ENCODE measurements at regions not wholly inside any gene's neighbourhood (a gene's known extent, or its start where the extent isn't known, plus 50 kb on each side); places are given as distances from the start of the nearest gene placed in this dataset.

DNA sequence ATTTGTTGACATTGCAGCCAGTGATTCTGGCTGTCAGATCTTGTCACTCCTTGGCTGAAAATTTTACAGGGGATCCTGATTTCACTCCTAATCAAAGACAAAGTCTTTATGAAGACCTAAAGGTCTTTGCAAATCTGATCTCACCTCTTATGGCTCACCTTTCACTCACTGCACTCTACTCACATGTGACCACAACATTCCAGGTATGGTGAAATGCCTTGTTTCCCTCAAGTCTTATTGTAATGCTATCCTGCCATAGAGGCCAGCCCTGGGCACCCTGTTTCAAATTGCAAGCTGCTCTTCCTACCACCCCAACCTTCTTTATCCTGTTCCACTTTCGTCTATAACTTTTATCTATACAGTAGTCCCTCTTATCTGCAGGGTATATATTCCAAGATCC, 200.1 kb downstream of the NDFIP2 start:
- no peak for DNase-seq

DNA sequence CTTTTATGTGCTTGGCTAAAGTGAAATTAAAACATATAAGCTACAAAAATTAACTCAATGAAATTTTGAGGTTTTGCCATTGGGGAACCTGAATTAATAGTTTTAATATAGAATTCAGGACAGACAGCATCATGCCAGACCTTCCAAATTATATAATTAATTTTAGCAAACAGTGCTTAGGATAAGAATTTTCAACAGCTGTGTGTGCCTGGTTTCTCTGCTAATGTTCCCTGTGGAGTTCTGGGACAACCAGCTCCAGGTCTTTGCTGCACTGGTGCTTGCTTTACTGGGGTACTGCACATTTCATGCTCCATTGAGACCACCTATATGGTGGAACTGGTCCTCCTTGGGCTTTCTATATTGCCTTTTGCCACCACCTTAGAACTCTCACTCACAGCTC, 199.5 kb downstream of the NDFIP2 start:
- no peak for DNase-seq

DNA sequence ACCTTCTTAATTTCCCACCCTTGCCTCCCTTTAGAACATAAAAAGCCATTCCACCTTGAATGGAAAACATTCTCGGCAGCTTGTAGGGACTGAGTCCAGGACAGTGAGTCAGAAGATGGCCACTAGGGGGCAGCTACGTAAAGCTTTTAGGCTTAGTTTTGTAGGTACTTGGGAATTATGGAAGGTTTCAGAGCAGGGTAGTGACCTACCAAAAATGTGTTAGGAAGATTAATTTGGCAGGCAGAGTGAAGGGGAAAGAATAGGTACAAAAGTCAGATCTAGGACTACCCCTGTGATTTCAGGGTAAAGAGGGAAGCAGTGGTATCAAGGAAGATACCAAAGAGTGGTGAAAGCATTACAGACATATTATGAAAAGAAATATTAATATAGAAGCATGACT, 198.4 kb downstream of the NDFIP2 start:
- DNase-seq = no peak

DNA sequence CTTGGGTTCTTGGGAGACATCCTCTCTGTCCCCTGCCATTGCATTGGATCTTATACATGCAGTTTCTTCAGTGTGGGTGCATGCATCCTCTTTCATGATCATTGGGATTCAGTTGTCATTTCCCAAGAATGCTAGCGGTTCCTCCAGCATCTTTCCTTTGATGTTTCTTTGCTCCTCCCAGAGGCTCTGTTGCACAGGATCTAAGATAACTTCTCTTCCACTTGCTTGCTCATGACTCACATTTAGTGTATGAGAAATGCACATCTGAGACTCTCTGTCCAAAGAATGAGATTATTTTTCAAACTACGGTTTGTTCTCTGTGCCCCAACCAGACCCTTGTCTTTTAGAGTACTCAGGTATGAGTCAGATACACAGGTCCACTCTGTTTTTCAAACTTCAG, 197.1 kb downstream of the NDFIP2 start:
- DNase-seq = no peak

DNA sequence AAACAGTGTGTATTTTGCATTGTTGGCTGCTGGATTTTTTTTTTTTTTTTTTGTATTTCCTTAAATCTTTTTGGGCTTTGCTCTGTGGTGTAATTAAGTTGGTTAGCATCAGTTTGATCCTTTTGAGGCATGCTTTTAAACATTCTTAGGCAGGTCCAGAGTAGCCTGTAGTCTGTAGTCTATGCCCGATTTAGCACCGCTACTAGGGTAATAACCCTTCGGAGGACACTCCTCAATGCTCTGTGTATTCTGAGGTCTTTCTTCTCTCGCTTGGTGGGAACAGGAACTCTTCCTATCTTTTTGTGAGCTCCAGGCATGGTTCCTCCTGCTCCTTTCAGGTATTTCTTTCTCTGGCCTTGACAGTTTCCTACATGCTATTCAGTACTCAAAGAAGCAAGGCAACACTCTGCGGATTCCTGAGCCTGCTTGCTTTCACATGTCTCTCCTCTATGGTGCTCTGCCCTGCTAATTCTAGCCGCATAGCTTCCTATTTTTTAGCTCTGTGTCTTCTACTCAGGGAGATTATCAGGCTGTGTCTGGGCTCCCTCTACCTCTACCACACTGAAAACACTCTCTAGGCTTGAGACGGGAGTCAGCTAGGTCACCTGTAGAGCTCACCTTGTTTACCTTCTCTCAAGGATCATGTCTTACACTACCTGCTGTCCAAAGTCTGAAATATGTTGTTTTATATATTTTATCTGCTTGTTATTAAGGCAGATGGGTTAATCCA, 195.1 kb downstream of the NDFIP2 start:
- no peak for DNase-seq

DNA sequence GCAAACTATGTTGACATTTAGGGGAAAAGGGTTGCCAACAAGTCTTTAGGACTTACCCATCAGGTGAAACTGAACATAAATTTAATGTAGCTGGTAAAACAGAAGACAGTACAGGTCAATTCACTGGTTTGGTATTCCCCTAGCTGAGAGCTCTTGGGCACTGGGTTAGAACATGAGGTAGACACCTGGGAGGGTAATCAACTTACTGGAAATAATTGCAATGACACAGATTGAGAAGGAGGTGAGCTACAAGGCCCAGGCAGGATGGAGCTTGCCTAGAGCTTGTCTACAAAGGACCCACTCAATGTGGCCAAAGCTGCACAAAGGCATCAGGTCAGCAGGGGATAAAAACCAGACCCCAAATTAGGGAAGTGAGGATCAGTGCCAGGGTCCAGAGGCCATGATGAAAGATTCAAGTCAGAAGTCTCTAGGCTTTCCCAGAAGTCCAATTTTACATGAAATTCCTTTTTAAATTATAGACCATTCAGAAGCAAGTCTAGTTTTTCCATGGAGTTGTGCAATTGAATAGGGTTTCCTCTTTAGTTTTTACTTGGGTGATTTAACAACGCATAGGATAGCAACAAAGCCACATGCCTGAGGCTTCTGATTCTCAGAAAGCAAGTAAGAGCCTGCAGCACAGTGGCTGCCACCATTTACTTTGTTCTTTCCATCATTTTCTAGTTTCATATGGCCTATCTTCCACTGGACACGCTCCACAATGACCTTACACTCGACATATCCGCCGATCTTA, 194.0 kb downstream of the NDFIP2 start:
- no peak for DNase-seq

DNA sequence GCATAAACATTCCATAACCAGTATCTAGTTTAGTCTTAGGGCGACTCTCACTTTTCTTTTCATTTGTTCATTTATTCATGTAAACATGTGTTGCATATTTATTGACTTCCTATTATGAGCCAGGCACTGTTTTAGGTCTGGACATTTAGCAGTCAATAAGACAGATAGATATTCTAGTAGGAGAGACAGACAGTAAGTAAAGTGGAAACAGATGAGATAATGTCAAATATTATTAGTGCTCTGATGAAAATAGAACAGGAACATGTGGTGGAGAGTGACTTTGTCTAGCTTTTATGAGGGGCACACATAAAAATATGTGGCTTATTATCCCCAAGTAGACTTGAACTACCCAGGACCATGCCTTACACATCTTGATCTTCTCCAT, 193.0 kb downstream of the NDFIP2 start:
- DNase-seq = no peak

DNA sequence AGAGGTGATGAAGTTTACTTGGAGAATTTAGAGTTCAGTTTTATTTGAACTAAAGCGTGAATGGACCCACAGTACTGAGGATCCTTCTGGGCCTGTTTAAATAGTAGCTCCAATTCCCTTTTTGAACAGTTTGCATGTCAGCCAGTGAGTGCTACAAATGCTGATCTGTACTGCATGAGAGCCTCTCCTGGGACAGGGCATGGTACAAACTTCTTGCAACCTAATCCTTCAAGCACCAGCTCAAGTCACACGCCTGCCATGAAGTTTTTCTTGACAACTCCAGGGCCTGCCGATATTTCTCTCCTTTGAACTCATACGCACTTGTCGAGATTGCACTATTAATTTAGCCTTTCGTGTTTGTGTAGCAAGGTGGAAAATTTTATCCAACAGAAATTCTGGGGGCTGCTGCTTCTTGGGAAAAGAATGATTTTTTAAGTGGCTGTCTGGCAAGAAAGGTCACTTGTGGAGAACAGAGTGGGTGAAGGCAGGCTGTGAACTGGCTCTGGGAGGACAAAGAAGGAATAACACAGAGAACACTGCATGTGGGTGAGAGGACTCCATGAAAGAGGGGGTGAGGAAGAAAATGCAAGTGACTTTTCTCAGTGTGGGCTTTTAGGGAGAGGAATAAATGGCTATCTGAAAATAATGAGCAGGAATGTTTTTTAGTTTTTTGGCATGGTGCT, 192.5 kb downstream of the NDFIP2 start:
- no peak for DNase-seq

DNA sequence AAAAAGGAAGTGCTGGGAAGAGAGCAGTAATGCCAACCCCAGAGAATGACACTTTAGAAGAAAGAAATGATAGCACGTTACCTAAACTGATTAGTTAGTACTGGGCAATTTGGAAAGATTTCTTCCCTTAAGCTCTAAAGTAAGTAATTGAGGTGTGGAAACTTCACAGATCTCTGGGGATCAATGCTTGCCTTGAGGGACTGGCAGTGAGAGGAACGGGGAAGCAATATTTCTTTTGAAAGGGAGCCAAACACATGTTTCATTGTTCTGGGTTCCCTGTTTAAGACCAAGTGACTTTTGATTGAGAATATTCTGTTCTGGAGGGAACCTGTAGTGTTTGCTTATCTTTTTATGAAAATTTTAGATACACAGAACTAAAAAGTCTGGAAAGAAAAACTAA, 190.5 kb downstream of the NDFIP2 start:
- no peak for DNase-seq

DNA sequence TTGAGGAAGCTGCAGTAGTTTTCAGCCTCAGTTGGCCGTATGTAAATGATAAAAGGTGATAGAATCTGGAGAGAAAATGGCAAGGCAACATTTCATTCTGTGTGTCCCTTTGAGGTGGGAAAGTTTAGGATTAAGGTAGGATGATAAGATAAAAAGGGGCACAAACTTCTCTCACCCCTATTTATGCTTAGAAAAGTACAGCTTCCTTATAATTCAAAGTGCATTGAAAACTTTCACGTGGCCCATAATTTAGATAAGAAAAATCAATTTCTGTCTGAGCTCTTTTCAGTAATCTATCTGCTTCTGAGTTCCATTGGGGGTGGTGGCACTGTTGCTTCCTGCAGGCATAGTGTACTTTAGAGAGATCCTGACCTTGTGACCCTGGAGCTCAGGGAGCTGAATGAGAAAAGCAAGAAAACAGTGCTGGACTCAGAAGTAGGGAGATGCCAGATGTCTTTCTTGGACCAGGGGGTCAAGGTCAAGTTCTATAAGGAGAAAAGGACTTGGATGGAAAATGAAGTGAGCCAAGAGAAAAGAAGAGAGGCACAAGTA, 187.3 kb downstream of the NDFIP2 start:
- no peak for DNase-seq

DNA sequence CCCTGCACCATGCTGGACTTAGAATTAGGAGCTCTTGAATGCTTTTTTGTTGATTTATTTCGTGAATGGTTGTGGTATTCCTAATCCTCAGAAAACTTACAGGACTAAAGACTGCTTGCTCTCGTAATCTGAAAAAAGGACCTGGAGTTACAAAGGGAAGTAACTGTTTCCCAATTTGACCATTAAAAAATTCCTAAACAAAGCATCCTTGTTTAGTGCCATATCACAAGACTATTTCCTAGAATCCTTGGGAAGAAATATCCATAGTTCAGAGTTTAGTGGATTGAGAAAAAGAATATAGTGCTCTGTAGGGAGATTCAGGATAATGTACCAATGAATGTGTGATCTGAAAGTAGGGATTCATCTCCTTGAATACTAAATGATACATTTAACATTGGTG, 186.8 kb downstream of the NDFIP2 start:
- no peak for DNase-seq

DNA sequence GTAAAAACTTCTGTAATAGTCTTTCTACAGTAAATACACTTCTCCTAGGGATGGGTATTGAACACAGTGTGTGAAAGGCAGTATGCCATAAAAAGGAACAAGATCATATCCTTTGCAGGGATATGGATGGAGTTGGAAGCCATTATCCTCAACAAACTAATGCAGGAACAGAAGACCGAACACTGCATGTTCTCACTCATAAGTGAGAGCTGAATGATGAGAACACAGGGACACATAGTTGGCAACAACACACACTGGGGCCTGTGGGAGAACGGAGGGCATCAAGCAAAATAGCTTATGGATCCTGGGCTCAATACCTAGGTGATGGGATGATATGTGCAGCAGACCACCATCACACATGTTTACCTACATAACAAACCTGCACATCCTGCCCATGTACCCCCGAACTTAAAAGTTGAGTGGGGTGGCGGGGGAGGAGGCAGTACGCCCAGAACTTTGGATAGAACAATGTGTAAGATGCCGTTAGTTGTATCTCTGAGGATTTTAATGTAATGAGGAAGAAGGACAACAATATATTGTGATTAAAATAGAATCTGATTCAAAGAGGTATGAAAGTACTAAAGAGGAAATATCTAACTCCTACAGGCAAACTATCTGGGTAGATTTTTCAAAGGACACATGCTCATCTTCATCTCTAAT, 183.2 kb downstream of the NDFIP2 start:
- no peak for DNase-seq

DNA sequence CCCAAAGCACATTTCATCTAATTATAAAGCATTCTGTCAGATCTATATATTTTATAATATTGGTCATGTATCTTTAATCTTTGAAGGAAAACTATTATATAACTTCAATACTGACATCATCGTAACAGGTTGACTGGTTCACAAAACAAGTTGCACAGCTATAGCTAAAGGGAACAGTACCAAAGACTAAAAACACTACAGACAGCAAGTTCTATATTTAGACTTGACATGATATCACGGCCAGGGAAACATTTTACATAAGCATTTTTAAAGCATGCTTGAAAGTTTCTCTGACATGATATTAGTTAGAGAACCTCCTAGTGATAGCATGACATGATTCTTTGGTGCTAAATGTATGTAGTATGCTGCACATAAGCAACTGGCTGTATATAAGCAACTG, 182.5 kb downstream of the NDFIP2 start:
- DNase-seq = no peak

DNA sequence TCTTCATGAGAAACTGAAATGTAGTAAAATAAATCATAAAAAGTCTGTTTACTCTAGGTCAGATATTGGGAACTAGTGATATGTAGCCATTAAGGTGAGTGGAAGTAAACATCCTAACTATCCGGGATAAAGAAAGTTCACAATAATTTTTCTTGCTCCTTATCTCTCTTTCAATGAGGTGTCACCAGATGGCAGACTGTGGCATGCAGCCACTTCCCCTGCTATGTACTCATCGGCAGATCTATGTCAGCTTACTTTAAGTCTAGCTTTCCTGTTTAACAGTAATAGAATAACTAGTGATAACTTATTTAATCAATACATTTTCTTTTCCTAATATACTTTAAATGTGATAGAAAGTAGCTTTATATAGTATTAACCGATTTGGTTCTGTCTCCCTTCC, 181.9 kb downstream of the NDFIP2 start:
- no peak for DNase-seq

DNA sequence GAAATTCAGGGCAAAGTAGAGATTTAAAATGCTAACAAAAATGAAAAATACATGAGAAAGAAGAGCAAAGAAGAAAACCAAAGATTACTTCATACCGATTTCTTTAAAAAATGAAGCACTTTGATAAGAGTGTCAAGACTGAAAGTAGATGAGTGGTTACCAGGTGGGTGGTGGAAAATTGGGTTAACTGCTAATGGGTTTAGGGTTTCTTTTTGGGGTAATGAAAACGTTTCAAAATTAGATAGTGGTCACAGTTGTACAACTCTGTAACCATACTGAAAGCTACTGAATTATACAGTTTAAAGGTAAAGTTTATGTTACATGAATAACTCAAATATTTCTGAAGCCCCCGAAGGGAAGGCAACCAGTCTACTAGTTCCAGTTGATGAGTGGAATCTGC, 179.4 kb downstream of the NDFIP2 start:
- no peak for DNase-seq

DNA sequence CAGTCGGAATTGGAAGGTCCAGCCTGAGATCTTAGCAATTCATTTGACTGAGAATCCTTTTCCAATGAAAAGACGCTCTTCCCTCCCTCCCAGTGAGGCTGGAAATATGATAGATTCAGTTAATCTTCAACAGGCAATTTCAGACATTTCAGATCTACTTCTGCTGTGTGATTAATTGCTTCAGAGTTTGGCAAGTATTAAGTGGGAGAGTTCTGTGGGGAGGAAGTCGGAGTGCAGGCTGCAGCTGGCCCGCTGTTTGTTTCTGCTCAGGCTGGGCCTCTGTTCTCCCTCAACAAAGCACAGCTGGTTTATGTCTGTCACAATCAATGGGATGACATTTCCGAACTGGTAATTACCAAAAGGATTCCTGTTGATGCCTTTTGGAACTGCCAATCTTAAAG, 178.2 kb downstream of the NDFIP2 start:
- DNase-seq = no peak

DNA sequence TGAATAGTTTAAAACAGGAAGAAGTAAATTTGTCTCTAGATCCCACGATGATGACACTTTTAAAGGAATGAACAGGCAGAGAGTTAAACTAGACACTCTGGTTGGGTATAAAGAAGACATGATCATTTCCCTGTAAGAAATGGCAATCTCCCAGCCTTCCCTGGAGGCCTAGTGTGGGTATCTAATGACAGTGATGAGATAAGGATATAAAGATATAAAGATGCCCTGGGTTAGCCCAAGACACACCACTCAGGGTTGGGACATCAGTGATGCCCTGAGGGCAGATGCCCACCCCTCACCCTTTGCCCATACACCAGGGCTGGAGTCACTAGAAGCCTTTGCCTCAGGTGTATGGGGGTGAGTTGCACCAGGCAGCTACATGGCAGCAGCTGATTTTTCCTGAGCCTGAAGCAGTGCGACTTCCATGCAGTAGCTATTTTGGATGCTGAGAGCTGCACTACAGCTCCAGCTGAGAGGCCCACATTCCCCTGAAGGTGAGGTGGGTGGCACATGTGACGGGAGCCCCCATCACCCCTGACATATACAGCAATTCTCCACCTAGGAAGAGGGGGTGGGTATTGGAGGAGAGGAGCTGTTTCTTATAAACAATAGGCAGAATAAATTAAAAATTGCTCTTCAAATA, 177.5 kb downstream of the NDFIP2 start:
- no peak for DNase-seq

DNA sequence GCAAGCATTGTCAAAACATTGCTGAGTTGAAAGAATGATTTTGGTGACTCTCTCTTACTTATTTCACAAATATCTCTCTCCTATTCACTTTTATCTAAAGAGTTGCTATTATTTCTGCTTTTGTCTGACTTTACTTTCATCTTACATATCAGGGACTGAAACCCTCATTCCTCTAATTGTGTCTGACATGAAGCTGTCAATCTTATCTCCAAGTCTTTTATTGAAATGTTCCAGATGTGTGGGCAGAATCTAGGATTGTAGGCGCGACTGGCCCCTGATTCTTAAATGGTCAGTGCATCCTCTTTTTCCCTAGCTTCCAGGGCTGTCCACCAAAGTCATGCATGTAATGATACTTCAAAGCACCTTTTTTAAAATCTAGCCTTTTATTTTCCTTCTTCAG, 174.6 kb downstream of the NDFIP2 start:
- DNase-seq = no peak

DNA sequence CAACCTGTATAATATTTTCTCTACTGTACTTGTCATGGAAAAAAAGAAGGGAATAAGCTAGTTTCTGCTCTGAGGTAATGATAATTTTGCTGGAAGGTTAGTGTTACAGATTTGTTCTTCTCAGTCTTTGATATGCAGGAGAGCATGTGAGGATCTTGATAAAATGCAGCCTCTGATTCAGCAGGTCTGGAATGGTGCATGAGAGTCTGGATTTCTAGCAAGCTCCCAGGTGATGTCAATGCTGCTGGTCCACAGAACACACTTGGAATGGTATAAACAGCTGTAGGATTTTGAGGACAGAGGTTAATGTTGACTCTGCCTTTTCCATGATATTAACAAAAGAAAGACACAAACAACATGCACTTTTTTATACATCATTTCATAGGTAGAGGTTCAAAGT, 173.6 kb downstream of the NDFIP2 start:
- DNase-seq = no peak

DNA sequence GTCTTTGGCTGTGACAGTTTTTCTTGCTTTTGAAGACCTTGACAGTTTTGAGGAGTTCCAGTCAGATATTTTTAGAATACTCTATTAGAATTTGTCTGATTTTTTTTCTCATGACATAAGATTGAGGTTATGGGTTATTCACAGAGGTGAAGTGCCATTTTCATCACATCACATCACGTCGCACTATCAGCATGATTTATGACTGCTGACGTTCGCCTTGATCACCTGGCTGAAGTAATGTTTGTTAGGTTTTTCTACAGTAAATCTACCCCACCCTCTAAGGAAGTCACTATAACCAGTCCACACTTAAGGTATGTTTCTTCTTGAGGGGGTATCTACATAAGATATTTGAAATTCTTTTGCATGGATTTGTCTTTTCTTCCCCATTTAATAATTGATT, 169.7 kb downstream of the NDFIP2 start:
- DNase-seq = no peak

DNA sequence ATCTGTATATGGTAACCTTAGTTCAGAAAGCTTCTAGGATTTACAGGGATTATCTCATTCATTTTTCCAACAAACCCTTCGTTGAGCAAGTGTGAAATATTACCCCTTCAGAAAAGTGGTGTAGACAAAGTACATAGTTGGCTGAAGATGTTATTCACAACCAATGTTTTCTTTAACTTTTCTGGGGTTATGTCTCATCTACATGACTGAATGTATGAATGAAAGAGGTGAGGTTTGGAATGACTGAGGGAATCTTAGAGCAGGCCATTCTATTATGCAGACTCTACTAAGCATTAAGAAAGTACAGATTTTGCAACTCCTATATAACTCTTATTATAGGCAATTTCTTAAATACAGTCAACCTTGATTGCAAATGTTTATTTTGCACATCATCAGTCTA, 167.2 kb downstream of the NDFIP2 start:
- no peak for DNase-seq

DNA sequence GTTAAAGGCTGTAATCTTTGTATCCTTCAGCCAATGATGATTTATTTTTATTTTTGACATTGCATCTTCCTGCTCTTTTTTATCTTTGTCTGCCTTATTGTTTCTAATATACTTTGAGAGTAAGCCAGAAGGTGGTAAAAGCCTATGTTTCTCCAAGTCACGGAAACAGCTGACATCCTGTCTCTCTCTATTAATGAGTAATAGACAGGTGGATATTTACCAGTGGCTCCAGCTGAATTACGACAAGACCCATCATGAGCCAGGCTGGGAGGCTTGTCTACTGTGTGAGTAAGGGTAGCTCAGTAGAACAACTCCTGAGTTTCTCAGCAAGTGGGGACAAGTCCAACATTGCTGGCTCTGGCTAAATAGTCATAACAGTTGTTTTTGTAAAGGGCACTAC, 166.6 kb downstream of the NDFIP2 start:
- peak; percentile 5 for DNase-seq

DNA sequence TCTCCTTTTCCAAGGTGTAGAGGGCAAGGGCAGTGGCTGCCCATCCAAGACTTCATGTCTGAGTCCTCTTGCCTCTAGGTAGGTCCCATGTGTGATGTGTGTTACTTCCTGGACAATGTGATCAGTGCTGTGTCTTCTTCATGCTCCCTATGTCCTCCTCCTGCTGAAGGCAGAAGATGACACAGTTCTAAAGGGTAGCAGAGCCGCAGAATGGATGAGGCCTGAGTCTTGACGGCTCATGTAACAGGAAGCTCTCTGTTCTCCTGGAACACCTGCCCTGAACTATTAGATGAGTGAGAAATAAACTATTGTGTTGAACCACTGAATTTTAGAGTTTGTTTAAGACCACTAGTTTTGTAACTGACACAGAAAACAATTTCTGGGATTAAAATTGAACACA, 165.9 kb downstream of the NDFIP2 start:
- no peak for DNase-seq
